HL-60 (cell line): ENCODE measurements at regions not wholly inside any gene's neighbourhood (a gene's known extent, or its start where the extent isn't known, plus 50 kb on each side); places are given as distances from the start of the nearest gene placed in this dataset.

ENCODE experiments used
- GABPA ChIP-seq: IDR thresholded peaks from 2 replicates; pipeline ENCODE4 v1.6.1; 2012; ENCODE audit warnings: low read depth
- POLR2AphosphoS5 ChIP-seq: IDR thresholded peaks from 2 replicates; pipeline ENCODE4 v1.6.1; 2012; ENCODE audit warnings: low read depth
- REST ChIP-seq: IDR thresholded peaks from 2 replicates; pipeline ENCODE4 v1.6.1; 2012; ENCODE audit warnings: low read depth; ENCODE audit not compliant: insufficient replicate concordance
- TF ChIP-seq, protein P1 (sequence below): IDR thresholded peaks from one replicate; pipeline ENCODE4 v1.5.1; 2011; ENCODE audit warnings: low read length, control low read depth, inconsistent platforms; ENCODE audit not compliant: insufficient read depth

DNA sequence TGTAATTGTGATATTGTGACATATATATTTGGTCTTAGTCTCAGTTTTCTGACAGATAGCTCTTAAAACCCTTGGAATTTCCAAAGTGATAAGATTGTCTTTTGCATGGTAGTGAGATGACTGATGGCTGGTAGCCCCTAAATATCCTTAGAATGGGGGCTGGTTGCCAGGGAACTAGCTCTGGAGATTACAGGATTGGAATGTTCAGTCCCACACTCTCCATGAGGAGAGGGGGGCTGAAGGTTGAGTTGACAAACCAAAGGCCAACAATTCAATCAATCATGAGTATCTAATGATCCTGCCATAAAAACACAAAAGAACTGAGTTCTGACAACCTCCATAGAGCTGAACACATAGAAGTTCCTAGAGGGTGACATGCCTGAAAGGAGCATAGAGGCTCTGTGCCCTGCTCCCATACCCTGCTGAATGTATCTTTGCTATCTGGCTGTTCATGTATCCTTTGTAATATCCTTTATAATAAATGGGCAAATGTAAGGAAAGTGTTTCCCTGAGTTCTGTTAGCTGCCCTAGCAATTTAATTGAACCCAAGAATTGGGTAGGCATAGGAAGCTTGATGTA, 1680.3 kb upstream of the PIK3C3 start:
- TF ChIP-seq REST (no peak), GABPA (no peak), POLR2AphosphoS5 (no peak)
- TF ChIP-seq, protein P1, sequence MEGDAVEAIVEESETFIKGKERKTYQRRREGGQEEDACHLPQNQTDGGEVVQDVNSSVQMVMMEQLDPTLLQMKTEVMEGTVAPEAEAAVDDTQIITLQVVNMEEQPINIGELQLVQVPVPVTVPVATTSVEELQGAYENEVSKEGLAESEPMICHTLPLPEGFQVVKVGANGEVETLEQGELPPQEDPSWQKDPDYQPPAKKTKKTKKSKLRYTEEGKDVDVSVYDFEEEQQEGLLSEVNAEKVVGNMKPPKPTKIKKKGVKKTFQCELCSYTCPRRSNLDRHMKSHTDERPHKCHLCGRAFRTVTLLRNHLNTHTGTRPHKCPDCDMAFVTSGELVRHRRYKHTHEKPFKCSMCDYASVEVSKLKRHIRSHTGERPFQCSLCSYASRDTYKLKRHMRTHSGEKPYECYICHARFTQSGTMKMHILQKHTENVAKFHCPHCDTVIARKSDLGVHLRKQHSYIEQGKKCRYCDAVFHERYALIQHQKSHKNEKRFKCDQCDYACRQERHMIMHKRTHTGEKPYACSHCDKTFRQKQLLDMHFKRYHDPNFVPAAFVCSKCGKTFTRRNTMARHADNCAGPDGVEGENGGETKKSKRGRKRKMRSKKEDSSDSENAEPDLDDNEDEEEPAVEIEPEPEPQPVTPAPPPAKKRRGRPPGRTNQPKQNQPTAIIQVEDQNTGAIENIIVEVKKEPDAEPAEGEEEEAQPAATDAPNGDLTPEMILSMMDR = no peak
